ENCODE measurements at regions not wholly inside any gene's neighbourhood (a gene's known extent, or its start where the extent isn't known, plus 50 kb on each side); places are given as distances from the start of the nearest gene placed in this dataset.

DNA sequence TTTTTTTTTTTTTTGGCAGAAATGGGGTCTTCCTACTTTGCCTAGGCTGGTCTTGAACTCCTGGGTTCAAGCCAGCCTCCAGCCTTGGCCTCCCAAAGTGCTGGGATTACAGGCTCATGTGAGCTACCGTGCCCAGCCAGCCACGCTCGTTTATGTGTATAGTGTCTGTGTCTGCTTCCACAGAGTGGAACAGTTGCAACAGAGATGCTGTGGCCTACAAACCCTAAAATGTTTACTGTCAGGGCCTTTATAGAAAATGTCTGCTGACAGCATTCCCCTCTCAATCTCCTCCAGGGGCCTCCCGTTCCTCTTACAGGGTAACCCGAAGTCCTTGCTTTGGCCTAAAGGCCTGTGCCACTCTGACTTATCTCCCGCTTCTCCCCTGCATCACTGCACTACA is 87.6 kb upstream of the LEP start:
- Histone ChIP-seq H3K9me2 (no peaks in the 10 kb centered on the region), H3F3A (replicated peaks; ENCODE audit: insufficient read depth) (no peaks in the 10 kb centered on the region), H3K9ac (no peak overlapping the region), H3K36me3 (replicated peaks in 1 of 2; ENCODE audit: control insufficient read depth in 1 of 2, insufficient read depth in 2 of 2, low read length in 1 of 2) (no peaks in the 10 kb centered on the region), H3K4me2 (no peak overlapping the region), H3K79me2 (ENCODE audit: insufficient read depth) (no peaks in the 10 kb centered on the region), H3K4me3 (ENCODE audit: low read depth in 2 of 2, low read length in 1 of 2) (no peak overlapping the region), H3K27ac (ENCODE audit: low read depth in 2 of 2, low read length in 1 of 2) (no peak overlapping the region), H3K27me3 (ENCODE audit: insufficient read depth) (peaks cover 28% of the 10 kb centered on the region; the same call in 1 of the 2 replicates), H3K9me3 (no peaks in the 10 kb centered on the region), H3K4me1 (ENCODE audit: control insufficient read depth in 1 of 2, insufficient read depth in 2 of 2, low read depth in 1 of 2, low read length in 1 of 2) (peaks cover 0 to 2% of the 10 kb centered on the region in 2 experiments; a peak in 1 of 4 replicates), H4K20me1 (ENCODE audit: insufficient read depth) (no peaks in the 10 kb centered on the region), H2AFZ (ENCODE audit: low read depth) (no peak overlapping the region)
- CTCF ChIA-PET = interaction anchor here (1.4 to 5.3 kb wide), 2 partner anchors 10 to 18 kb away, joined by 6 to 24 read pairs; no protein-coding TSS in a partner anchor
- 79% methylated on average over 6 of the region's 6 CpGs for WGBS (ENCODE audit: low lambda C conversion rate)
- DNase-seq = no peak
- TF ChIP-seq CHD2 (IDR thresholded peaks at IDR 0.05; ENCODE audit: low read length, partially characterized antibody) (no peak), MEF2A (IDR thresholded peaks at IDR 0.05; ENCODE audit: borderline replicate concordance, low read depth) (no peak), FOXJ3 (CRISPR knock-in tag; IDR thresholded peaks at IDR 0.05) (no peak), RCOR1 (IDR thresholded peaks at IDR 0.05; ENCODE audit: low read length) (no peak)
- TF ChIP-seq, protein P1, sequence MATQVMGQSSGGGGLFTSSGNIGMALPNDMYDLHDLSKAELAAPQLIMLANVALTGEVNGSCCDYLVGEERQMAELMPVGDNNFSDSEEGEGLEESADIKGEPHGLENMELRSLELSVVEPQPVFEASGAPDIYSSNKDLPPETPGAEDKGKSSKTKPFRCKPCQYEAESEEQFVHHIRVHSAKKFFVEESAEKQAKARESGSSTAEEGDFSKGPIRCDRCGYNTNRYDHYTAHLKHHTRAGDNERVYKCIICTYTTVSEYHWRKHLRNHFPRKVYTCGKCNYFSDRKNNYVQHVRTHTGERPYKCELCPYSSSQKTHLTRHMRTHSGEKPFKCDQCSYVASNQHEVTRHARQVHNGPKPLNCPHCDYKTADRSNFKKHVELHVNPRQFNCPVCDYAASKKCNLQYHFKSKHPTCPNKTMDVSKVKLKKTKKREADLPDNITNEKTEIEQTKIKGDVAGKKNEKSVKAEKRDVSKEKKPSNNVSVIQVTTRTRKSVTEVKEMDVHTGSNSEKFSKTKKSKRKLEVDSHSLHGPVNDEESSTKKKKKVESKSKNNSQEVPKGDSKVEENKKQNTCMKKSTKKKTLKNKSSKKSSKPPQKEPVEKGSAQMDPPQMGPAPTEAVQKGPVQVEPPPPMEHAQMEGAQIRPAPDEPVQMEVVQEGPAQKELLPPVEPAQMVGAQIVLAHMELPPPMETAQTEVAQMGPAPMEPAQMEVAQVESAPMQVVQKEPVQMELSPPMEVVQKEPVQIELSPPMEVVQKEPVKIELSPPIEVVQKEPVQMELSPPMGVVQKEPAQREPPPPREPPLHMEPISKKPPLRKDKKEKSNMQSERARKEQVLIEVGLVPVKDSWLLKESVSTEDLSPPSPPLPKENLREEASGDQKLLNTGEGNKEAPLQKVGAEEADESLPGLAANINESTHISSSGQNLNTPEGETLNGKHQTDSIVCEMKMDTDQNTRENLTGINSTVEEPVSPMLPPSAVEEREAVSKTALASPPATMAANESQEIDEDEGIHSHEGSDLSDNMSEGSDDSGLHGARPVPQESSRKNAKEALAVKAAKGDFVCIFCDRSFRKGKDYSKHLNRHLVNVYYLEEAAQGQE (IDR thresholded peaks at IDR 0.05; ENCODE audit: low read depth, low read length) = no peak
- TF ChIP-seq, protein P2, sequence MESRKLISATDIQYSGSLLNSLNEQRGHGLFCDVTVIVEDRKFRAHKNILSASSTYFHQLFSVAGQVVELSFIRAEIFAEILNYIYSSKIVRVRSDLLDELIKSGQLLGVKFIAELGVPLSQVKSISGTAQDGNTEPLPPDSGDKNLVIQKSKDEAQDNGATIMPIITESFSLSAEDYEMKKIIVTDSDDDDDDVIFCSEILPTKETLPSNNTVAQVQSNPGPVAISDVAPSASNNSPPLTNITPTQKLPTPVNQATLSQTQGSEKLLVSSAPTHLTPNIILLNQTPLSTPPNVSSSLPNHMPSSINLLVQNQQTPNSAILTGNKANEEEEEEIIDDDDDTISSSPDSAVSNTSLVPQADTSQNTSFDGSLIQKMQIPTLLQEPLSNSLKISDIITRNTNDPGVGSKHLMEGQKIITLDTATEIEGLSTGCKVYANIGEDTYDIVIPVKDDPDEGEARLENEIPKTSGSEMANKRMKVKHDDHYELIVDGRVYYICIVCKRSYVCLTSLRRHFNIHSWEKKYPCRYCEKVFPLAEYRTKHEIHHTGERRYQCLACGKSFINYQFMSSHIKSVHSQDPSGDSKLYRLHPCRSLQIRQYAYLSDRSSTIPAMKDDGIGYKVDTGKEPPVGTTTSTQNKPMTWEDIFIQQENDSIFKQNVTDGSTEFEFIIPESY (IDR thresholded peaks at IDR 0.05; ENCODE audit: borderline replicate concordance, low read depth) = no peak
- TF ChIP-seq, protein P3, sequence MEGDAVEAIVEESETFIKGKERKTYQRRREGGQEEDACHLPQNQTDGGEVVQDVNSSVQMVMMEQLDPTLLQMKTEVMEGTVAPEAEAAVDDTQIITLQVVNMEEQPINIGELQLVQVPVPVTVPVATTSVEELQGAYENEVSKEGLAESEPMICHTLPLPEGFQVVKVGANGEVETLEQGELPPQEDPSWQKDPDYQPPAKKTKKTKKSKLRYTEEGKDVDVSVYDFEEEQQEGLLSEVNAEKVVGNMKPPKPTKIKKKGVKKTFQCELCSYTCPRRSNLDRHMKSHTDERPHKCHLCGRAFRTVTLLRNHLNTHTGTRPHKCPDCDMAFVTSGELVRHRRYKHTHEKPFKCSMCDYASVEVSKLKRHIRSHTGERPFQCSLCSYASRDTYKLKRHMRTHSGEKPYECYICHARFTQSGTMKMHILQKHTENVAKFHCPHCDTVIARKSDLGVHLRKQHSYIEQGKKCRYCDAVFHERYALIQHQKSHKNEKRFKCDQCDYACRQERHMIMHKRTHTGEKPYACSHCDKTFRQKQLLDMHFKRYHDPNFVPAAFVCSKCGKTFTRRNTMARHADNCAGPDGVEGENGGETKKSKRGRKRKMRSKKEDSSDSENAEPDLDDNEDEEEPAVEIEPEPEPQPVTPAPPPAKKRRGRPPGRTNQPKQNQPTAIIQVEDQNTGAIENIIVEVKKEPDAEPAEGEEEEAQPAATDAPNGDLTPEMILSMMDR (IDR thresholded peaks at IDR 0.05) = no peak
- POLR2A ChIA-PET = no interaction called here

DNA sequence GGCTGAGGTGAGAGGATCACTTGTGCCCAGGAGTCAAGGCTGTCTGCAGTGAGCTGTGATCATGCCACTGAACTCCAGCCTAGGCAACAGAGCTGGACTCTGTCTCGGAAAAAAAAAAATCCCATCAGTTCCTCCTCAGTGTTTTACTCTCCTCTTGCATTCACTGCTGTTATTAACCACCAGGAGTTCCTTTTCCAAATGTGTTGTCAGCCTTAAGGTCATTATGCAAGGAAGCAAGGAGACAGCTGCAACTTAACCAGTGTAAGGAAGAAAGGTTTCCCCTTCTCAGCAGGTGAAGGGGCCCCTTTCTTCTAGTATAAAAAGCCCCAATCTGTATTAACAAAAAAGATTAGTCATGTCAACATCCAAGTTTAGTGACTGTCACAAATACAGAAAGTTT is 86.6 kb upstream of the LEP start:
- H3K27ac ChIP-seq (ENCODE audit: low read depth in 2 of 2, low read length in 1 of 2) = no peak overlapping the region
- CTCF ChIA-PET = interaction anchor here (1.0 to 5.3 kb wide), 5 partner anchors 9 to 446 kb away, joined by 3 to 24 read pairs (median 6); no protein-coding TSS in a partner anchor
- no peak overlapping the region for H2AFZ ChIP-seq (ENCODE audit: low read depth)
- H3K79me2 ChIP-seq (ENCODE audit: insufficient read depth) = no peaks in the 10 kb centered on the region
- no peak overlapping the region for H3K4me3 ChIP-seq (ENCODE audit: low read depth in 2 of 2, low read length in 1 of 2)
- H3K4me2 ChIP-seq = no peak overlapping the region
- H3K9me3 ChIP-seq = no peaks in the 10 kb centered on the region
- no peak for DNase-seq
- H4K20me1 ChIP-seq (ENCODE audit: insufficient read depth) = no peaks in the 10 kb centered on the region
- H3F3A ChIP-seq (replicated peaks; ENCODE audit: insufficient read depth) = no peaks in the 10 kb centered on the region
- POLR2A ChIA-PET = no interaction called here
- 63% methylated on average over 1 of the region's 1 CpG for WGBS (ENCODE audit: low lambda C conversion rate)
- H3K9me2 ChIP-seq = no peaks in the 10 kb centered on the region
- no peak overlapping the region for H3K9ac ChIP-seq
- peaks cover 28% of the 10 kb centered on the region; the same call in 1 of the 2 replicates for H3K27me3 ChIP-seq (ENCODE audit: insufficient read depth)
- no peaks in the 10 kb centered on the region for H3K36me3 ChIP-seq (replicated peaks in 1 of 2; ENCODE audit: control insufficient read depth in 1 of 2, insufficient read depth in 2 of 2, low read length in 1 of 2)
- peaks cover 0 to 2% of the 10 kb centered on the region in 2 experiments; a peak in 1 of 4 replicates for H3K4me1 ChIP-seq (ENCODE audit: control insufficient read depth in 1 of 2, insufficient read depth in 2 of 2, low read depth in 1 of 2, low read length in 1 of 2)
- TF ChIP-seq FOSL2 (IDR thresholded peaks at IDR 0.05; ENCODE audit: borderline replicate concordance, low read depth) (no peak), NRF1 (IDR thresholded peaks at IDR 0.05; ENCODE audit: low read depth, low read length) (no peak), CHD2 (IDR thresholded peaks at IDR 0.05; ENCODE audit: low read length, partially characterized antibody) (no peak), GABPA (IDR thresholded peaks at IDR 0.05; ENCODE audit: low read depth) (no peak), TCF12 (IDR thresholded peaks at IDR 0.05) (no peak), EZH2phosphoT487 (IDR thresholded peaks at IDR 0.05; ENCODE audit: borderline replicate concordance, low read depth) (no peak)
- TF ChIP-seq, protein P4, sequence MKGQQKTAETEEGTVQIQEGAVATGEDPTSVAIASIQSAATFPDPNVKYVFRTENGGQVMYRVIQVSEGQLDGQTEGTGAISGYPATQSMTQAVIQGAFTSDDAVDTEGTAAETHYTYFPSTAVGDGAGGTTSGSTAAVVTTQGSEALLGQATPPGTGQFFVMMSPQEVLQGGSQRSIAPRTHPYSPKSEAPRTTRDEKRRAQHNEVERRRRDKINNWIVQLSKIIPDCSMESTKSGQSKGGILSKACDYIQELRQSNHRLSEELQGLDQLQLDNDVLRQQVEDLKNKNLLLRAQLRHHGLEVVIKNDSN (IDR thresholded peaks at IDR 0.05; ENCODE audit: borderline replicate concordance, low read depth) = no peak
- TF ChIP-seq, protein P5, sequence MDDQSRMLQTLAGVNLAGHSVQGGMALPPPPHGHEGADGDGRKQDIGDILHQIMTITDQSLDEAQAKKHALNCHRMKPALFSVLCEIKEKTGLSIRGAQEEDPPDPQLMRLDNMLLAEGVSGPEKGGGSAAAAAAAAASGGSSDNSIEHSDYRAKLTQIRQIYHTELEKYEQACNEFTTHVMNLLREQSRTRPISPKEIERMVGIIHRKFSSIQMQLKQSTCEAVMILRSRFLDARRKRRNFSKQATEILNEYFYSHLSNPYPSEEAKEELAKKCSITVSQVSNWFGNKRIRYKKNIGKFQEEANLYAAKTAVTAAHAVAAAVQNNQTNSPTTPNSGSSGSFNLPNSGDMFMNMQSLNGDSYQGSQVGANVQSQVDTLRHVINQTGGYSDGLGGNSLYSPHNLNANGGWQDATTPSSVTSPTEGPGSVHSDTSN (IDR thresholded peaks at IDR 0.05) = no peak
- TF ChIP-seq, protein P6, sequence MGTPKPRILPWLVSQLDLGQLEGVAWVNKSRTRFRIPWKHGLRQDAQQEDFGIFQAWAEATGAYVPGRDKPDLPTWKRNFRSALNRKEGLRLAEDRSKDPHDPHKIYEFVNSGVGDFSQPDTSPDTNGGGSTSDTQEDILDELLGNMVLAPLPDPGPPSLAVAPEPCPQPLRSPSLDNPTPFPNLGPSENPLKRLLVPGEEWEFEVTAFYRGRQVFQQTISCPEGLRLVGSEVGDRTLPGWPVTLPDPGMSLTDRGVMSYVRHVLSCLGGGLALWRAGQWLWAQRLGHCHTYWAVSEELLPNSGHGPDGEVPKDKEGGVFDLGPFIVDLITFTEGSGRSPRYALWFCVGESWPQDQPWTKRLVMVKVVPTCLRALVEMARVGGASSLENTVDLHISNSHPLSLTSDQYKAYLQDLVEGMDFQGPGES (IDR thresholded peaks at IDR 0.05; ENCODE audit: low read depth, low read length) = no peak
